ENCODE measurements at regions not wholly inside any gene's neighbourhood (a gene's known extent, or its start where the extent isn't known, plus 50 kb on each side); places are given as distances from the start of the nearest gene placed in this dataset.
"Not testable (repeated sequence)": the region's sequence is repeated elsewhere in the genome, so short reads cannot be mapped to it uniquely, and the experiment has no call there.

- DNase-seq (ENCODE audit: low spot score), result no peak
- intact Hi-C loops (cut with DNase I), result no loop called here
Measured at GRCh38 chr7:112985377-112985987, 101.1 kb downstream of the GPR85 start.

GRCh38 chr7:112982441-112983063 lies 104.1 kb downstream of the GPR85 start:
- DNase-seq (ENCODE audit: low spot score), result no peak
- intact Hi-C loops (cut with DNase I), result no loop called here

GRCh38 chr7:112981966-112982365 lies 104.7 kb downstream of the GPR85 start:
- no peak for DNase-seq (ENCODE audit: low spot score)
- intact Hi-C loops (cut with DNase I), result no loop called here

GRCh38 chr7:112979055-112979454 lies 107.6 kb downstream of the GPR85 start:
- DNase-seq (ENCODE audit: low spot score); intact Hi-C loops (cut with DNase I): not testable (repeated sequence)

- DNase-seq (ENCODE audit: low spot score); intact Hi-C loops (cut with DNase I): not testable (repeated sequence)
Measured at GRCh38 chr7:112977244-112977955, 109.2 kb downstream of the GPR85 start.

GRCh38 chr7:112970771-112971170 lies 115.9 kb downstream of the GPR85 start:
- DNase-seq (ENCODE audit: low spot score), result no peak
- intact Hi-C loops (cut with DNase I), result no loop called here

GRCh38 chr7:112969946-112970345 lies 116.7 kb downstream of the GPR85 start:
- DNase-seq (ENCODE audit: low spot score), result no peak
- intact Hi-C loops (cut with DNase I), result no loop called here

- no peak for DNase-seq (ENCODE audit: low spot score)
- intact Hi-C loops (cut with DNase I), result no loop called here
Measured at GRCh38 chr7:112965506-112965905, 121.1 kb downstream of the GPR85 start.

- intact Hi-C loops (cut with DNase I), result no loop called here
- no peak for DNase-seq (ENCODE audit: low spot score)
Measured at GRCh38 chr7:112963634-112964033, 123.0 kb downstream of the GPR85 start.

- intact Hi-C loops (cut with DNase I), result no loop called here
Measured at GRCh38 chr7:112962815-112963214, 123.8 kb downstream of the GPR85 start.

GRCh38 chr7:112959276-112959675 lies 127.4 kb downstream of the GPR85 start:
- intact Hi-C loops (cut with DNase I), result no loop called here
- no peak for DNase-seq (ENCODE audit: low spot score)

More at GRCh38 chr7:112962815-112963214, 123.8 kb downstream of the GPR85 start:
- DNase-seq (ENCODE audit: low spot score), result no peak

GRCh38 chr7:112958775-112959174 lies 127.9 kb downstream of the GPR85 start:
- no peak for DNase-seq (ENCODE audit: low spot score)
- intact Hi-C loops (cut with DNase I), result no loop called here

- intact Hi-C loops (cut with DNase I), result no loop called here
- DNase-seq (ENCODE audit: low spot score), result no peak
Measured at GRCh38 chr7:112957901-112958300, 128.7 kb downstream of the GPR85 start.

- not testable (repeated sequence) for DNase-seq (ENCODE audit: low spot score)
Measured at GRCh38 chr7:112953031-112953430, 133.6 kb downstream of the GPR85 start.

GRCh38 chr7:112951070-112951469 lies 135.6 kb downstream of the GPR85 start:
- intact Hi-C loops (cut with DNase I), result no loop called here
- DNase-seq (ENCODE audit: low spot score), result no peak

More at GRCh38 chr7:112953031-112953430, 133.6 kb downstream of the GPR85 start:
- intact Hi-C loops (cut with DNase I), result not testable (repeated sequence)

GRCh38 chr7:112949682-112950081 lies 136.9 kb downstream of the GPR85 start:
- intact Hi-C loops (cut with DNase I); DNase-seq (ENCODE audit: low spot score): not testable (repeated sequence)

- intact Hi-C loops (cut with DNase I), result no loop called here
Measured at GRCh38 chr7:112946350-112946749, 140.3 kb downstream of the GPR85 start.

GRCh38 chr7:112945046-112945445 lies 141.6 kb downstream of the GPR85 start:
- intact Hi-C loops (cut with DNase I), result no loop called here
- DNase-seq (ENCODE audit: low spot score), result no peak

More at GRCh38 chr7:112946350-112946749, 140.3 kb downstream of the GPR85 start:
- no peak for DNase-seq (ENCODE audit: low spot score)

- intact Hi-C loops (cut with DNase I), result no loop called here
- DNase-seq (ENCODE audit: low spot score), result no peak
Measured at GRCh38 chr7:112942981-112943380, 143.6 kb downstream of the GPR85 start.

GRCh38 chr7:112942125-112942524 lies 144.5 kb downstream of the GPR85 start:
- DNase-seq (ENCODE audit: low spot score); intact Hi-C loops (cut with DNase I): not testable (repeated sequence)
